ENCODE measurements at regions not wholly inside any gene's neighbourhood (a gene's known extent, or its start where the extent isn't known, plus 50 kb on each side); places are given as distances from the start of the nearest gene placed in this dataset.

- no peak for TF ChIP-seq ZNF462 (CRISPR knock-in tag; IDR thresholded peaks at IDR 0.05)
- no peak for TF ChIP-seq JUNB (IDR thresholded peaks at IDR 0.05; ENCODE audit: unreplicated experiment)
Observed at GRCh38 chr5:145589063-145589462, 246.1 kb downstream of the PRELID2 start (continued).

DNA sequence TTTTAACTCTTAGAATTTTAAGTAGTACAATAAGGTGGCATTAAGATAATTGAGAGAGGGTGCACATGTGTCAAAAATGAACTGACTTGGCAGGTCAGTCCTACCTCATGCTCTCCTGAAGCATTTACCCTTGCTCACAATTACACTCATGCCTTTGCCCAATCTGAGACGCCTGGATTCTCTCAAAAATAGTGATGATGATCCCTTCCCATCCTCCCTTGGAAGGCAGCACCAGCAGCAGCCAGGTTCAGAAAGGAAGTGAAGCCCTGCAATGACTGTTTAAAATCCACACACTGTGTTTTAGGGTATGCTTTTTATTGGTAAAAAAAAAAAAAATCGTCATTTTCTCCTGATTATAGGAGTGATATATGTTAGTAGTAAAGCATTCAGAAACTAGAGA is 246.6 kb downstream of the PRELID2 start:
- no peaks in the 10 kb centered on the region for H3K36me3 ChIP-seq (ENCODE audit: insufficient read depth)
- H3K4me2 ChIP-seq: no peak overlapping the region
- no peaks in the 10 kb centered on the region for H3K4me1 ChIP-seq (ENCODE audit: insufficient read depth)
- no peak overlapping the region for H3K27ac ChIP-seq (ENCODE audit: low read depth)
- H3K27me3 ChIP-seq (ENCODE audit: insufficient read depth): no peaks in the 10 kb centered on the region
- H3K9me3 Mint-ChIP-seq: no peaks in the 10 kb centered on the region
- no peaks in the 10 kb centered on the region for H3K4me1 Mint-ChIP-seq
- H3K79me2 ChIP-seq (replicated peaks; ENCODE audit: insufficient read depth): no peaks in the 10 kb centered on the region
- peak overlapping the region; percentile 29; the same call in 1 of the 2 replicates for H3K27ac Mint-ChIP-seq
- H3K9me2 ChIP-seq (ENCODE audit: insufficient read depth): no peaks in the 10 kb centered on the region
- DNase-seq (ENCODE audit: low spot score) (no peak), ATAC-seq (no peak)
- H3F3A ChIP-seq (replicated peaks; ENCODE audit: low read depth): no peaks in the 10 kb centered on the region
- no peak overlapping the region for H3K4me3 Mint-ChIP-seq
- H3K27me3 Mint-ChIP-seq (ENCODE audit: insufficient read depth, low read depth, poor library complexity): no peaks in the 10 kb centered on the region
- no peak overlapping the region for H3K4me3 ChIP-seq
- TF ChIP-seq JUNB (IDR thresholded peaks at IDR 0.05; ENCODE audit: unreplicated experiment) (no peak), ZNF114 (CRISPR knock-in tag; IDR thresholded peaks at IDR 0.05) (no peak), ZNF331 (CRISPR knock-in tag; IDR thresholded peaks at IDR 0.05; ENCODE audit: low read depth) (no peak), ETS1 (IDR thresholded peaks at IDR 0.05) (no peak), NANOG (IDR thresholded peaks at IDR 0.05; ENCODE audit: borderline replicate concordance) (no peak), STAT1 (IDR thresholded peaks at IDR 0.05; ENCODE audit: unreplicated experiment) (no peak), EZH2 (IDR thresholded peaks at IDR 0.05; ENCODE audit: low read depth, unreplicated experiment) (no peak), CREB1 (CRISPR knock-in tag; IDR thresholded peaks at IDR 0.05; ENCODE audit: low read depth) (no peak), POLR2AphosphoS5 (IDR thresholded peaks at IDR 0.05; ENCODE audit: low read depth) (no peak), REST (IDR thresholded peaks at IDR 0.05; ENCODE audit: unreplicated experiment) (no peak), EZH2phosphoT487 (IDR thresholded peaks at IDR 0.05; ENCODE audit: unreplicated experiment) (no peak)
- no peaks in the 10 kb centered on the region for H3K36me3 Mint-ChIP-seq (ENCODE audit: low read depth)
- H4K20me1 ChIP-seq (replicated peaks; ENCODE audit: insufficient read depth): no peaks in the 10 kb centered on the region
- H2AFZ ChIP-seq: no peak overlapping the region

All from GM23338 (cell line).